ENCODE measurements at regions not wholly inside any gene's neighbourhood (a gene's known extent, or its start where the extent isn't known, plus 50 kb on each side); places are given as distances from the start of the nearest gene placed in this dataset.

GRCh38 chr5:130424341-130424740, 520.1 kb downstream of the CHSY3 start:
- H4K20me1 ChIP-seq (ENCODE audit: control insufficient read depth, insufficient read depth, insufficient read length) = no peaks in the 10 kb centered on the region
- no peak overlapping the region for H3K27ac Mint-ChIP-seq
- no peak for TF ChIP-seq CTCF (conservative IDR thresholded peaks at IDR 0.05)

More at GRCh38 chr5:130424341-130424740, 520.1 kb downstream of the CHSY3 start:
- Histone ChIP-seq H3K56ac (ENCODE audit: insufficient read length, low read depth, low read length) (no peak overlapping the region), H3K4me2 (ENCODE audit: insufficient read depth, insufficient read length, low read length) (no peak overlapping the region), H3K23ac (ENCODE audit: insufficient read length, low read depth, low read length) (no peak overlapping the region), H4K91ac (ENCODE audit: insufficient read length, low read depth, low read length) (no peak overlapping the region), H2BK15ac (ENCODE audit: low read depth, low read length) (no peak overlapping the region), H2AFZ (ENCODE audit: low read length) (no peak overlapping the region), H2BK20ac (ENCODE audit: low read depth, low read length, poor library complexity, severe bottlenecking) (no peak overlapping the region), H3K27me3 (ENCODE audit: insufficient read depth, low read length) (no peaks in the 10 kb centered on the region), H3K4ac (ENCODE audit: low read depth, low read length) (no peak overlapping the region), H3K4me1 (ENCODE audit: insufficient read depth, low read length) (no peaks in the 10 kb centered on the region), H3K18ac (ENCODE audit: insufficient read length, low read depth, low read length) (no peak overlapping the region), H3K9me3 (ENCODE audit: control insufficient read depth, low read depth, low read length) (no peaks in the 10 kb centered on the region), H2BK5ac (ENCODE audit: insufficient read length, low read length) (no peak overlapping the region), H4K8ac (replicated peaks; ENCODE audit: insufficient read length, low read depth, low read length) (no peak overlapping the region), H2AK5ac (ENCODE audit: insufficient read length, low read length) (no peak overlapping the region), H3K79me2 (ENCODE audit: insufficient read depth, low read length) (no peaks in the 10 kb centered on the region), H3K14ac (ENCODE audit: insufficient read depth, low read length) (no peak overlapping the region), H3K79me1 (ENCODE audit: insufficient read depth, low read depth, low read length, poor library complexity, severe bottlenecking) (no peaks in the 10 kb centered on the region), H3K9ac (ENCODE audit: extremely low read depth, insufficient read length, low read length) (no peak overlapping the region), H4K5ac (ENCODE audit: insufficient read length, low read depth, low read length) (no peak overlapping the region), H2BK12ac (ENCODE audit: insufficient read length, low read depth, low read length) (no peak overlapping the region), H3K27ac (ENCODE audit: insufficient read length, low read depth, low read length) (no peak overlapping the region), H2BK120ac (ENCODE audit: low read depth, low read length, poor library complexity, severe bottlenecking) (no peak overlapping the region), H3T11ph (ENCODE audit: low read length) (no peak overlapping the region), H3K23me2 (ENCODE audit: insufficient read length, low read depth, low read length, poor library complexity, severe bottlenecking) (no peaks in the 10 kb centered on the region)
- no CpG with 5 or more reads among the region's 2 CpGs for WGBS (ENCODE audit: extremely low coverage, insufficient read length, low lambda C conversion rate)
- DNase-seq = no peak
- no peaks in the 10 kb centered on the region; a peak in 1 of 5 replicates for H3K9me3 Mint-ChIP-seq
- H3K4me1 Mint-ChIP-seq = no peaks in the 10 kb centered on the region
- no peak overlapping the region for H3K4me3 Mint-ChIP-seq
- no peaks in the 10 kb centered on the region; a peak in 1 of 7 replicates for H3K36me3 Mint-ChIP-seq (ENCODE audit: insufficient read depth in 1 of 3, low read depth in 3 of 3)
- no peaks in the 10 kb centered on the region for H3K27me3 Mint-ChIP-seq (ENCODE audit: low read depth)
